ENCODE measurements at regions not wholly inside any gene's neighbourhood (a gene's known extent, or its start where the extent isn't known, plus 50 kb on each side); places are given as distances from the start of the nearest gene placed in this dataset.
"Not testable (repeated sequence)": the region's sequence is repeated elsewhere in the genome, so short reads cannot be mapped to it uniquely, and the experiment has no call there.

DNA sequence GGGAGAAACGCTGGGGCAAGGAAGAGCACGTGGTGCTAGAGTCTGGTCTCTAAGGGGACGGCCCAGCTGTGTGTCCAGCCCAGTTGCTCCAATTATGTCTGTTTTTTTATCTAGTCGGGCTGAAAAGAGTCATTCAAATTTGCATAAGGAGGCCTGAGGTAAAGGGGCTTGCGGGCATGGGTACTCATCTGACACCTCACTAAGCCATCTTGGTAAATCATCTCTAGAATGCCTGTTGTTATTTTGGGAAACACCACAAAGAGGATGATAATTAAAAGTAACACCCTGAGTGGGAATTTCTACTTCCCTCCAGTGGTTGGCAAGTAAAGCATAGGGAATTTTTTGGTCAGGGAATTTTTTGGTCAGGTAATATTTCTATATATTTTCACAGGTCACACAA lies 196.1 kb upstream of the ALG10B start:
- no peak overlapping the region for H3K4me3 ChIP-seq (ENCODE audit: low read depth, low read length)
- no peak for DNase-seq (ENCODE audit: low read depth)
- in situ Hi-C loops (cut with HindIII; ENCODE audit: low sequenced_read_pairs), result no loop called here
- TF ChIP-seq, protein P1, sequence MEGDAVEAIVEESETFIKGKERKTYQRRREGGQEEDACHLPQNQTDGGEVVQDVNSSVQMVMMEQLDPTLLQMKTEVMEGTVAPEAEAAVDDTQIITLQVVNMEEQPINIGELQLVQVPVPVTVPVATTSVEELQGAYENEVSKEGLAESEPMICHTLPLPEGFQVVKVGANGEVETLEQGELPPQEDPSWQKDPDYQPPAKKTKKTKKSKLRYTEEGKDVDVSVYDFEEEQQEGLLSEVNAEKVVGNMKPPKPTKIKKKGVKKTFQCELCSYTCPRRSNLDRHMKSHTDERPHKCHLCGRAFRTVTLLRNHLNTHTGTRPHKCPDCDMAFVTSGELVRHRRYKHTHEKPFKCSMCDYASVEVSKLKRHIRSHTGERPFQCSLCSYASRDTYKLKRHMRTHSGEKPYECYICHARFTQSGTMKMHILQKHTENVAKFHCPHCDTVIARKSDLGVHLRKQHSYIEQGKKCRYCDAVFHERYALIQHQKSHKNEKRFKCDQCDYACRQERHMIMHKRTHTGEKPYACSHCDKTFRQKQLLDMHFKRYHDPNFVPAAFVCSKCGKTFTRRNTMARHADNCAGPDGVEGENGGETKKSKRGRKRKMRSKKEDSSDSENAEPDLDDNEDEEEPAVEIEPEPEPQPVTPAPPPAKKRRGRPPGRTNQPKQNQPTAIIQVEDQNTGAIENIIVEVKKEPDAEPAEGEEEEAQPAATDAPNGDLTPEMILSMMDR (IDR thresholded peaks at IDR 0.05; ENCODE audit: low read depth, low read length, missing control alignments), result no peak

DNA sequence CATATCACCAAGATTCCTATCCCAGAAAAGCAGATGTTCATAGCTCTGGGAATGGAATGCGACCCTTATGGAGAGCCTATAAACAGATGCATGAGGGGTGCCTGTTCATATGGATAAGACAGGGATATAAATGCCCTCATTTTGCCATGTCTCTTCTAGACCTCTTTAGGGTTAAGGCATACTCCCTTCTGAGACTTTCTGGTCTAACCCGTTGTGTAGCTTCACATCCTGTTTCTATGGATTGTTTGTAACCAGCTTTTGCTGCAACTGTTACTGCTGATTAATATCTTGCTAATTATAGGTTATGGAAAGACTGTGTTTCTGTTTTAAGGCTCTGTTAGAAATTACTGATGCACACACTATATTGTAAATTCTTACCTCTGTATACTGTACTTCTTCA lies 193.5 kb upstream of the ALG10B start:
- DNase-seq (ENCODE audit: low read depth); in situ Hi-C loops (cut with HindIII; ENCODE audit: low sequenced_read_pairs); H3K4me3 ChIP-seq (ENCODE audit: low read depth, low read length): not testable (repeated sequence)

DNA sequence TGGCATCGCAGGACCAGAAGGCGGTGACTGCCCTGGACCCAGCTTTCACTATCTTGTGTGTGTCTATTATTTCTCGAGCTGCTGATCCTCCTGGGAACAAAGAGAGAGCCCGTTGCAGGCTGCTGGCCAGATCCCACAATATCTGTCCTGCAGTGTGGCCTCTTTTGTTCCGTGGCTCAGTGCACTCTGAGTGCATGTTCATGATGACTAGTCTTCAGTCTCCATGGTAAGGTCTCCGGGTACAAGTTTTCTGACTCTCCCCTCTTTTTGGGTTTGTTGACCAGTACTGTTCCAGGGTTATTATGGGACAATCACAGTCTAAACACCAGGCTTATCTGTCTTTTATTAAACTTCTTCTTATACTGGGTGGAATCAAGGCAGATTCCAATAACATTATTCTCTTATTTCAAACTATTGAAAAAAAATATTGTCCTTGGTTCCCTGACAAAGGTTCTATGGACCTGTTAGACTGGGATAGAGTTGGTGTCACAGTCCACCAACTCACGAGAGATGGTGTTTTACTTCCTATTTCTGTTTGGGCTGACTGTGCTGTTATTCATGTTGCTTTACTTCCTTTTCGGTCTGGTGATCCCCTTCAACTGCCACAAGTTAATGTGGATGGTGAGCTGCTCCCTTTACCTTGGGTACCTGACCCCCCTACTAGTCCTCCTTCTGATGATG lies 192.9 kb upstream of the ALG10B start:
- in situ Hi-C loops (cut with HindIII; ENCODE audit: low sequenced_read_pairs), result no loop called here
- no peak for DNase-seq (ENCODE audit: low read depth)
- TF ChIP-seq, protein P1 (IDR thresholded peaks at IDR 0.05; ENCODE audit: low read depth, low read length, missing control alignments), result no peak
- H3K4me3 ChIP-seq (ENCODE audit: low read depth, low read length), result no peak overlapping the region

DNA sequence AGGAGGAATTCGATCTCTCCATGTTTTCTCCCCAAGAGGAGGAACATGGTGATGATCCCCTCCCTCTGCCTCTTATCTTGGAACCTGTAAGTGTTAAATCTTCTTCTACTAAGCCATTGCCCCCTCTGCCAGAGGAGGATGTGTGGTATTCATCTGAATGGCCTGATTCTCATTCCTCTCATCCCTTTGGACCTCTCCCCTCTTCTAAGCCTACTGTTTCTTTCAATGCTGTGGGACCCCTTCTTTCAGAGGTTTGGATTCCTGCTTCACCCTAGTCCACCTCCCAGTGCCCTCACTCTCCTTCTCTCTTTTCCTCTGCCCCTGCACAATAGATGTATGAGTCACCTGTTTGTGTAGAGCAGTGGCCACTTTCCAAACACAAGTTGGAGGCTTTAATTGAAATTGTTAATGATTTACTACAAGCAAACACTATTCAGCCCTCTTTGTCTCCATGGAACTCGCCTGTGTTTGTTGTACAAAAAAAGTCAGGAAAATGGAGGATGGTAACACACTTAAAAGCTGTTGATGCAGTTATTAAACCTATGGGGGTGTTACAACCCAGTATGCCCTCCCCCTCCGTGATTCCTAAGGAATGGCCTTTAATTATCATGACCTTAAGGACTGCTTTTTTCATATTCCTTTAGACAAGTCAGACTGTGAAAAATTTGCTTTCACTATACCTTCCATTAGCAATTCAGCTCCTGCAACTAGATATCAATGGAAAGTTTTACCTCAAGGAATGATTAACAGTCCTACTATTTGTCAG lies 192.1 kb upstream of the ALG10B start:
- in situ Hi-C loops (cut with HindIII; ENCODE audit: low sequenced_read_pairs), result no loop called here
- TF ChIP-seq, protein P1 (IDR thresholded peaks at IDR 0.05; ENCODE audit: low read depth, low read length, missing control alignments), result no peak
- DNase-seq (ENCODE audit: low read depth), result no peak
- no peak overlapping the region for H3K4me3 ChIP-seq (ENCODE audit: low read depth, low read length)

DNA sequence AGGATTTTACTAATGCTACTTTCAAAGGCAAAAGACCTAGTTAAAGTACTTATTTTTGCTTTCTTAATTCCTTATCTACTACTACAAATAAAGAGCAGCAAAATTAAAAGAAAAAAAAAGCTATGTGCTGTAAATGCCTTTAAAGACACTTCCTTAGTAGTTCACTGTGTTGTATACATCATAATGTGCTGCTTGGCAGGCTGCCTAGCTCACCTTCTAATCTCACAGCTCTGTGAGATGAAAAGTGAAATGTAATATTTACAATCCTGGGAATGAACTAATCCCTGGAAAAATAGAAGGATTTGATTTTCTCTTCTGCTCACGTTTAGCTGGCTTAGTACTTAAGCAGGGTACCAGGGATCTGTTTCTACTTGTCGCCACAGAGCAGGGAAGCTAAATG lies 184.4 kb upstream of the ALG10B start:
- DNase-seq (ENCODE audit: low read depth), result no peak
- TF ChIP-seq, protein P1 (IDR thresholded peaks at IDR 0.05; ENCODE audit: low read depth, low read length, missing control alignments), result no peak
- H3K4me3 ChIP-seq (ENCODE audit: low read depth, low read length), result no peak overlapping the region
- in situ Hi-C loops (cut with HindIII; ENCODE audit: low sequenced_read_pairs), result no loop called here

- TF ChIP-seq, protein P1 (IDR thresholded peaks at IDR 0.05; ENCODE audit: low read depth, low read length, missing control alignments), result no peak
- DNase-seq (ENCODE audit: low read depth), result no peak
- in situ Hi-C loops (cut with HindIII; ENCODE audit: low sequenced_read_pairs), result no loop called here
- H3K4me3 ChIP-seq (ENCODE audit: low read depth, low read length), result no peak overlapping the region
These were observed 179.3 kb upstream of the ALG10B start for GRCh38 chr12:38137287-38137686.

- TF ChIP-seq, protein P1 (IDR thresholded peaks at IDR 0.05; ENCODE audit: low read depth, low read length, missing control alignments), result no peak
These were observed 178.9 kb upstream of the ALG10B start for GRCh38 chr12:38137716-38138115.

More at GRCh38 chr12:38137716-38138115, 178.9 kb upstream of the ALG10B start:
- in situ Hi-C loops (cut with HindIII; ENCODE audit: low sequenced_read_pairs), result no loop called here
- DNase-seq (ENCODE audit: low read depth), result no peak
- H3K4me3 ChIP-seq (ENCODE audit: low read depth, low read length), result no peak overlapping the region

All from astrocyte of the cerebellum (primary cell).